GM21515 (cell line): ENCODE measurements at regions not wholly inside any gene's neighbourhood (a gene's known extent, or its start where the extent isn't known, plus 50 kb on each side); places are given as distances from the start of the nearest gene placed in this dataset.

ENCODE experiments used
- ATAC-seq: cut with Tn5 transposase; IDR thresholded peaks from one replicate; pipeline ENCODE4 v1.9.1; 2021; ENCODE audit not compliant: unreplicated experiment

DNA sequence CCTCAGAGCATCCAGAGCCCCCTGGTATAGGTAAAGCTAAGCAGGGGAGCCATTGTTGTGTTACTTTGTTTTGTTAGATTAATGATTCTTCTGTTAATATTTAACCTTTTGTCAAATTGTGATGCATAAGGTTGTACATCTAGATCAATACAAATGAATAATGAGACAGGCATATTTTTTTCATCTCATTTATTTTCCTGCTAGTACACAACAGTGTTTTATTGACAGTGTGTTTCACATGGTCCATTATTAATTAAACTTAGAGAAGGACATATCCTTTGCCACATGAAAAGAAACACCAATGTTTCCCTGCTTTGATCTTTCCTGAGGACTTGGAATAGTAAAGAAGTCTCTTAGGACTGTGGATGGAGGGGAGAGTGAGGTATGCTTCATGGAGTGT is 543.6 kb upstream of the CFAP20DC start:
- ATAC-seq, result no peak

DNA sequence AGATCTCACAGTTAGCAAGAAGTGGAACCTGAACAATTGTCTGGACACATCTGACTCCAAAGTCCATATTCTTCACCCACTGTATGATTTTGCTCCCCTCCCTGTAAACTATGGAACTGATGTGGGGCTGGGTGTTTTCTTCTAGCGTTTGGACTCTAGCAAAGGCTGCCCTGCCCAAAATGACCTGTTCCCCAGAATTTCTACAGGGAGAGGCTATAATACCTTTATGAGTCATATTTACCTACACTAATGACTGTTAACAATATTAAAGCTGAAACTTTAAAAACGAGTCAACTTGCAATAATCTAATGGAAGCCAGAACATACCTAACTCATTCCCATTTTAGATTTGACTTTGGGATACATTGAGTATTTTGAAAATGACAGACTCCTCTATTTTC is 531.2 kb upstream of the CFAP20DC start:
- no peak for ATAC-seq

- no peak for ATAC-seq
Measured at GRCh38 chr3:59580499-59580898, 530.7 kb upstream of the CFAP20DC start.

DNA sequence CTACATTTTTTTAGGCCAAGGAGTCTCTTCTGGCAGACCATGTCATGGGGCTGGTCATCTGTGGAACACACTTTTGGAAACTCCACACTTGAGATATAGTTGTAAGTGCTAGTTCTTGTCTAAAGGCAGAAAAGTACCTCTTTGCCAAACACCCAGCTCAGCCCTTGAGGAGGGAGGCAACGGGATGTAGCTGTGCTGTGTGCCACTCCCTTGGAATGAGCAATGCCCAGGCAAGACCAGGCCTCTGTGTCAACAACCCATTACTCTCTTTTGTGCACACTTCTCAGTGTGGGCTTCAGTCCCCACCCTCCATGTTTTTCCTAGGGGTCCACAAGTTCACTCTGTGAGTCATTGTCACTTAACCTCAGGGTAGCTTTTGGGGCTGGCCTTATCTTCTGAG is 528.3 kb upstream of the CFAP20DC start:
- ATAC-seq, result no peak

GRCh38 chr3:59576606-59577005 is 526.8 kb upstream of the CFAP20DC start:
- no peak for ATAC-seq

- ATAC-seq, result peak; percentile 73
Measured at GRCh38 chr3:59575113-59576001, 525.5 kb upstream of the CFAP20DC start.

DNA sequence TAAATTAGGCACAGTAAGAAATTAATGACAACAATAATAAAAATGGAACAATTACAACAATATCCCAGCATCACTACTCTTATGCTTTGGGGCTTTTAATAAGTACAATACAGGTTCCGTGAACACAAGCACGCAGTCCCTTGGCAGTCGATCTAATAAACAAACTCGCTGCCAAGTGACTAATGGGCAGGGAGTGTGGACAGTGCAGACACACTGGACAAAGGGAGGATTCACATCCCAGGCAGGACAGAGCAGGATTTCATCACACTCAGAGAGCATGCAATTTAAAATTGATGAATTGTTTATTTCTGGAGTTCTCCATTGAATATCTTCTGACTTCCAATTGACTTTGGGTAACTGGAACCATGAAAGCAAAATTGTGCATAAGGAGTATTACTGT is 524.1 kb upstream of the CFAP20DC start:
- no peak for ATAC-seq

- ATAC-seq, result no peak
Measured at GRCh38 chr3:59572106-59572505, 522.3 kb upstream of the CFAP20DC start.

DNA sequence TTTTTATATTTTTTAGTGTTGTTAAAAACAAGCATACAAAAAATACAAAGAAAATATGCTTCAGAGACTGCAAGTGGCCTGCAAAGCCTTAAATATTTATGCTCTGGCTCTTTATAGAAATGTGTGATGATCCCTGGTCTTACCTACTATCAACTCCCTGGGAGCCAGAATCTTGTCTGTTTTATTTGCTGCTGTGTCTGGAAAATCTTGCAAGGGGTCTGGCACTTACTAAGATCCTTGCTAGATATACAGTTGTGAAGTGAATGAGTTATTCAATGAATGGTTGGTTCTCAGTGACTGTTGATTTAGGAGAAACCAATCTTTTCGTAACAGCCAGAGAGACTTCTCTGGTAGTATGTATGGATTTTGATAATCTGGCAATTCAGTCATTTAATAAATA is 521.0 kb upstream of the CFAP20DC start:
- no peak for ATAC-seq

DNA sequence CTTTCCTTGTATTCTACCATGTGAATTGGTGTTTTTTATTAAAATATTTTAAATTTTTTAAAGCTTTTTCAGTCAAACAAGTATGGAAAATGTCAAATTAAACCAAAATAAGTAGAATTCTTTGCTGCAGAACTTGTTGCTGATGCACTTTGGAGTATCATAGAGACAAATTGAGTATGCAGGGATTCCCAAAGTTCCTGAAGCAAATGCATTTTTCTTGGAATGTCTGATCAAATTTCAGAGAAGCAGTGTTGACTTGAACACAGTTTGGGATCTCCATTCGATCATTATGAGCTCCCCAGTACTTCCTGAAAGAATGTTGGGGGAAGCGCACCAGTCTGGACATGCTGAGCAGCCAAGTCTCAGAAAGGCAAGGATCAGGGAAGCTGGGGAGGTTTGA is 517.8 kb upstream of the CFAP20DC start:
- no peak for ATAC-seq

DNA sequence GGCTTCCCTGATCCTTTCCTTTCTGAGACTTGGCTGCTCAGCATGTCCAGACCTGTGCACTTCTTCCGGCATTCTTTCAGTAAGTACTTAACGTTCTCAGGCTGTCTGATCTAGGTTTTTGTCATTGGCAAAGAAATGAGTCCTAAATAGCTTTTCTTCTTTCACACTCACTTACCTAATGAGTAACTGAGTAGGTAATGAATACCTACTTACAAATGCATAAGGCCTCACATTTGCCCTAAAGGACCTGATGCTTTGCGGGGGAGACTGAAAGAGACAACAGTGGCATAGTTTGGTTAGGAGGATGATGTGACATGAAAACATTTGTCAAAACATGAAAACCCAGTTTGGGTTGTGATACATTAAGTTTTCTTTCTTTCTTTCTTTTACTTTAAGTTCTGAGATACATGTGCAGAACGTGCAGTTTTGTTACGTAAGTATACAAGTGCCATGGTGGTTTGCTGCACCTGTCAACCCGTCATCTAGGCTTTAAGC is 516.7 kb upstream of the CFAP20DC start:
- ATAC-seq, result peak; percentile 96

DNA sequence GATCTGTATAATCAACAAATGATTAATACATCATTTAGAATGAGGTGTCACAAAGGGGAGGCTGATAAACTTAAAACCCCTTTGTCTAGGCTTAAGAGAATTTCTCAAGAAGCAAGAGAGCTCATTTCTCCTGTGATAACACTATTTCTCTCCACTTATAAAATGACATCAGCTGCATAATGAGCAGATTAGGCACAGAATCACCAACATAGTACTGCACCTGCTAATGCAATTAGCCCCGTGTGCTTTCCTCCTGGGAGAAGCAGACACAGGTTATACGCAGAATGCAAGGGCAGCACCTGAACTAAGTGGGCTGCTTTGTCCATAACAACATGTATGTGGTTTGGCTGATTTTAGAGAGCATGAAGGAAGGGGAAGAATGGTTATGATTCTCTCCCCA is 515.3 kb upstream of the CFAP20DC start:
- no peak for ATAC-seq

DNA sequence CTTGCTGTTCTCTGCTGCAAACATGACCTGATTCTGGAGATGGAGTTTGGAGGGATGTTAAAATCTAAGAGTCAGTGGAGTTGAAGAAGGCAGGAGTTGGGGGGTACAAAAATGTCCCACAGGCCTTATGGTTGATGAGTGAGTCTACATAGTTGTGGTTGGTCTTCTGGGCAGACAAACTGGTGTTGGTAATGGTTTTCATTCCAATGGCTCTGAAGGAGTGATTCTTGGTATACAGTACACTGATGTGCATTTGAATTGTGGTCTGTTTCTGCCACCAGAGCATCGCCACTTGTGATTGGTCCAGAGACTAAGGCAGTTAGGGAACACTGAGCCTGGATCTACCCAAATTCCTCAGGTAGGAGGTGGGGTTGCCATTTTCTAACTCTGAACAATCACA is 514.1 kb upstream of the CFAP20DC start:
- no peak for ATAC-seq

- no peak for ATAC-seq
Measured at GRCh38 chr3:59563072-59563605, 513.3 kb upstream of the CFAP20DC start.

GRCh38 chr3:59559721-59560435 is 510.1 kb upstream of the CFAP20DC start:
- no peak for ATAC-seq

DNA sequence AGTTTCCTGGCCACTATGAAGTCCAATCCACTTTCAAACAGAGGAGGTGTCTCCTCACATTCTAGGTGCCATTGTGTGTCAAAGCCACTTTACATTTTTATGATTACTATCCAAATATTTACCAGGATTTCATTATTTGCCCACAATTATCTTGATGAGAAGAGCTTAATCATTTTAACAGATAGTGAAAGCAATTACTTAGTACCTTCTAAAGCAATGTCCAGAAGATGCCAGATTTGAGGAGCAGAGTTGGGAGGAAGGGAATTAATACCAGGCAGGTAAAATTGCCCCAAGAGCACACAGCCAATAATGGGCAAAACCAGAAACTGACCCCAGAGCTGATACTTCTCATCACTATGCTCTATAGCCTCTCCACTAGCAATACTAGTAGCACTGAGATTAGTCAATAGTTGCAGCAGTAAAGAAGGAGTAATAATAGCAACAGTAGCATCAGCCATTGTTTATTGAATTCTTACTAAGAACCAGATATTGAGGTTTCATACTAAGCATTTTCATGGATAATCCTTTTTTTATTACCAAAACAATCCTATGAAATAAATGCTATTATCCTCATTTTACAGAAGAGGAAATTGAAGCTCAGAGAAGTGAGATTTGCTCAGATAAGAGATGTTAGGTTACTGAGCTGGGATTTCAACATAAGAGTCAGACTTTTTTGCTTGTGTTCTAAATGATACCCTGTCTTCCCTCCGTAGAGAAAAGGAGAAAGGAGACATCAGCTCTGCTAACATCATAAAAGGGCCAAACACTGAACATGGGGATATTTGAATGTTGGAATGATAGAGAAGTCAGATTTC is 509.3 kb upstream of the CFAP20DC start:
- no peak for ATAC-seq

- no peak for ATAC-seq
Measured at GRCh38 chr3:59555593-59556315, 505.9 kb upstream of the CFAP20DC start.

DNA sequence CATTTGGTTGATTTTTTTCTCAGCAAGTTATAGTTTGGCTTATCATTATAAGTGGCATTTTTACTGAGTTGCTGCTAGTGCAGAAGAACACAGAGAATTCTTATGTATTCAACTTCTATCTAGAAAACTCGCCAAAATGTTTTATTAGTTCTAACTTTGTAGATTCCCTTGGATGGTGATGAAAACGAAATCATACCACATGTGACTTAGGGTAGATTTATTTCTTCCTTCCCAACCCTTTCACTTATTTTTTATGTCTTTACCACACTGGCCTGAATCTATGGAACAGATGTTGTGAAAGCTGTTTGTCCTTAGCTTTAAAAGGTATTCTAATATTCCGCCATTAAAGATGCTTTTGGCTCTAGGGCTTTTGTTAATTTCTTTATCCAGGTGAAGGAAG is 503.3 kb upstream of the CFAP20DC start:
- ATAC-seq, result no peak

GRCh38 chr3:59551834-59552233 is 502.0 kb upstream of the CFAP20DC start:
- no peak for ATAC-seq

- no peak for ATAC-seq
Measured at GRCh38 chr3:59549962-59550361, 500.1 kb upstream of the CFAP20DC start.
